GM12878 (cell line): ENCODE measurements at regions not wholly inside any gene's neighbourhood (a gene's known extent, or its start where the extent isn't known, plus 50 kb on each side); places are given as distances from the start of the nearest gene placed in this dataset.

Source experiments
- CHD1 ChIP-seq: IDR thresholded peaks from 2 replicates; pipeline ENCODE4 v1.6.1; 2012; ENCODE audit warnings: low read depth, low read length, improper control_type of control experiment
- CREM ChIP-seq: IDR thresholded peaks from 2 replicates; pipeline ENCODE4 v1.6.1; 2014; ENCODE audit warnings: antibody characterized with exemption, low read depth
- CTCF ChIP-seq, 3 experiments: IDR thresholded peaks in 2 of 3; conservative IDR thresholded peaks in 1 of 3; 2 replicates each; pipeline ENCODE4 v1.5.1; 2011; ENCODE audit warnings: low read depth in 3 of 3, low read length in 3 of 3, mild to moderate bottlenecking in 3 of 3, control low read depth in 2 of 3, moderate library complexity in 2 of 3, inconsistent platforms in 1 of 3, mixed read lengths in 1 of 3; ENCODE audit not compliant: control insufficient read depth in 2 of 3, insufficient read depth in 1 of 3; ENCODE audit errors: extremely low read depth in 1 of 3
- E2F8 ChIP-seq: fragments of 450-650 bp; IDR thresholded peaks from 2 replicates; pipeline ENCODE4 v1.6.1; 2018; ENCODE audit warnings: mild to moderate bottlenecking, low read depth, moderate library complexity; ENCODE audit not compliant: partially characterized antibody
- EZH2 ChIP-seq: IDR thresholded peaks from 2 replicates; pipeline ENCODE4 v1.6.1; 2012; ENCODE audit warnings: low read depth, mild to moderate bottlenecking, control low read depth, inconsistent platforms, low read length, borderline replicate concordance; ENCODE audit not compliant: control insufficient read depth
- NFIC ChIP-seq: IDR thresholded peaks from 2 replicates; pipeline ENCODE4 v1.6.1; 2012; ENCODE audit warnings: low read depth, mild to moderate bottlenecking, inconsistent platforms, low read length, moderate library complexity
- NRF1 ChIP-seq: conservative IDR thresholded peaks from 2 replicates; pipeline ENCODE4 v1.6.1; 2011; ENCODE audit warnings: mild to moderate bottlenecking, low read depth, low read length, improper control_type of control experiment
- PKNOX1 ChIP-seq: fragments of 450-650 bp; IDR thresholded peaks from 2 replicates; pipeline ENCODE4 v1.6.1; 2016; ENCODE audit warnings: mild to moderate bottlenecking
- POLR2A ChIP-seq: IDR thresholded peaks from 2 replicates; pipeline ENCODE4 v1.6.1; 2011; ENCODE audit warnings: low read depth, mild to moderate bottlenecking, low read length
- TAF1 ChIP-seq: IDR thresholded peaks from 2 replicates; pipeline ENCODE4 v1.6.1; 2011; ENCODE audit warnings: mild to moderate bottlenecking, low read depth, low read length, borderline replicate concordance
- TCF7 ChIP-seq: IDR thresholded peaks from 2 replicates; pipeline ENCODE4 v1.6.1; 2014; ENCODE audit warnings: antibody characterized with exemption, borderline replicate concordance
- ZNF24 ChIP-seq: fragments of 450-650 bp; IDR thresholded peaks from 2 replicates; pipeline ENCODE4 v1.6.1; 2017; ENCODE audit warnings: antibody characterized with exemption, mild to moderate bottlenecking

GRCh38 chr6:144434308-144434990 lies 149.3 kb downstream of the UTRN start:
- TF ChIP-seq EZH2 (no peak), CTCF (IDR thresholded peaks at IDR 0.05 in 2 of 3, conservative IDR thresholded peaks at IDR 0.05 in 1 of 3; ENCODE audit: control insufficient read depth in 2 of 3, extremely low read depth in 1 of 3, insufficient read depth in 1 of 3, low read depth in 3 of 3, low read length in 3 of 3) (no peak), PKNOX1 (no peak), NFIC (no peak), POLR2A (no peak), TCF7 (no peak), CHD1 (no peak), NRF1 (no peak), CREM (no peak), E2F8 (no peak), TAF1 (no peak), ZNF24 (no peak)
